HG03060 (cell line): ENCODE measurements at regions not wholly inside any gene's neighbourhood (a gene's known extent, or its start where the extent isn't known, plus 50 kb on each side); places are given as distances from the start of the nearest gene placed in this dataset.
"Not testable (repeated sequence)": the region's sequence is repeated elsewhere in the genome, so short reads cannot be mapped to it uniquely, and the experiment has no call there.

Source experiments
- ATAC-seq: cut with Tn5 transposase; IDR thresholded peaks from one replicate; pipeline ENCODE4 v1.9.1; 2021; ENCODE audit warnings: low read depth, moderate number of reproducible peaks; ENCODE audit not compliant: unreplicated experiment

DNA sequence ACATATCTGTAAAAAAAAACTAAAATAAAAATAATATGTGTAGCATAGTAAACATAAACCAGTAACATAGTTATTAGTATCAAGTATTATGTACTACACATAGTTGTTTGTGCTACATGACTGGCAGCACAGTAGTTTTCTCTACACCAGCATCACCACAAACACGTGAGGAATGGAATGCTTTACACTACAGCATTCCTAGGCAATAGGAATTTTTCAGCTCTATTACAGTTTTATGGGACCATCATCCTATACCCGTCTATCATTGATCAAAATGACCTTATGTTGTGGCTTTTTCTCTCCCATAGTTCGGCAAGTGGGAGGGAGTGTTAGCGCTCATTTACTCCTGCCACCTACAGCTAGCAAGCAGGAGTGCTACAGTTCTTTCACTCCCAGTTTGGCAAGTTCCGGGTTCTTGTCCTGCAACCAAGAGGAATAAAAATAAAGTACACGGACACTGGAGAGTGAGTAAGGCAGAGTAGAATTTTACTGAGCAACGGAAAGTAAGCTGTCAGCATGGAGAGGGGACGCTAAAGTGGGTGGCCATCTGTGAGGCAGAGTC is 196.8 kb upstream of the HSF2 start:
- ATAC-seq, result no peak

- no peak for ATAC-seq
These were observed 192.4 kb upstream of the HSF2 start for GRCh38 chr6:122207061-122207460.

- no peak for ATAC-seq
These were observed 191.7 kb upstream of the HSF2 start for GRCh38 chr6:122207794-122208193.

GRCh38 chr6:122214605-122215318 is 184.7 kb upstream of the HSF2 start:
- ATAC-seq, result no peak

- ATAC-seq, result no peak
These were observed 179.2 kb upstream of the HSF2 start for GRCh38 chr6:122220254-122220653.

- ATAC-seq, result no peak
These were observed 176.7 kb upstream of the HSF2 start for GRCh38 chr6:122222761-122223160.

DNA sequence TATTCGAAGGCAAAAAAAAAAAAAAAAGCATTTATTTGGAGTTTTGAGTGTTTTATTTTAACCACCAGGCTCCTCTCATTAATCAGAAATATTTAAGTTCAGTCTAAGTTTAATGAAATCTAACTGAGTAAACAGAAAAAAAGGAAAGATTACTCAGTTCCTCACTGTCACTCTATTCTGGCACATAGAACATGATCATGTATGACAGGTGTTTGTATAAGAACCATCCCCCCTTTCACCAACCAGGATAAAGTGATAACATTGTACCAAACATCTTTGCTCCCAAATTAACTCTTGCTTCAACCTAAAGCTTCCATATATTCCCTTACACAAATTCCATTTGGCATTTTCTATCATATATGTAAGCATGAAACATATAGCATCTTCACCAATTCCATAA is 176.2 kb upstream of the HSF2 start:
- ATAC-seq, result no peak

GRCh38 chr6:122238861-122239260 is 160.6 kb upstream of the HSF2 start:
- no peak for ATAC-seq

GRCh38 chr6:122246906-122247658 is 152.4 kb upstream of the HSF2 start:
- ATAC-seq, result no peak

- no peak for ATAC-seq
These were observed 151.3 kb upstream of the HSF2 start for GRCh38 chr6:122248001-122248669.

DNA sequence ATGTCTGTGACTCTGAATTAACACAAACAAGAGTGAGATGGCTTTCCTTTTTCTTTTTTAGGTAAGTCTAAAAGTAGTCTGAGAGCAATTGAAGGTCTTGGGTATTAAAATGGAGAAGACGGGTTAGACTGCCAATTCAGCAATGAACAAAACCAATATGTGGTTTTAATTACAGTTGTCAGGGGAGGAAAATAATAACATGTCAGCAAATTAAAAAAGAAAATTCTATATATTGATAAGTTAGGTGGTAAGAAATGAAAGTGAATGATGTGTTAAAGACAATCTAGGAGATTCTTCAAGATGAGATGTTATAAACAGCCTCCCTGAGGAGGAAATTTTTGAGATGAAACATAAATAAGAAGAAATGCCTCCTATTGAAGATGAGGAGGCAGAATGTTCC is 150.6 kb upstream of the HSF2 start:
- ATAC-seq, result no peak

DNA sequence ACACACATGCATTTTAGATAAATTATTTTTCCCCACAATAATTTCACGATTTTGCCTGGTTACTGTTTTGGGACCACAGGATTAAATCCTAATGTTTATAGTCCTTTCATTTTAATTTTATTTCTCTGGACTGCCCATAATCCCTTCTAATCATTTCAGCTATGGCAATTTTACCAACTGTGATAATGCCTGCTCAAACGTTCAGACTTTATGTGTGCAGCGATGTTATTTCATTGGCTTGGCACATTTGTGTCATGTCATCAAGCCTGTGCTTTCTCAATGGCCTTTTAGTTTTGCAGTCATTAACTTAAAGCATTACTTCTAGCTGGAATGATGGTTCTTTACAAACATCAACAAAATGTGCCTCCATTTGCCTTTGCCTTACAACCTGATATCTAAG is 140.6 kb upstream of the HSF2 start:
- no peak for ATAC-seq

- ATAC-seq, result no peak
These were observed 134.9 kb upstream of the HSF2 start for GRCh38 chr6:122264557-122264956.

DNA sequence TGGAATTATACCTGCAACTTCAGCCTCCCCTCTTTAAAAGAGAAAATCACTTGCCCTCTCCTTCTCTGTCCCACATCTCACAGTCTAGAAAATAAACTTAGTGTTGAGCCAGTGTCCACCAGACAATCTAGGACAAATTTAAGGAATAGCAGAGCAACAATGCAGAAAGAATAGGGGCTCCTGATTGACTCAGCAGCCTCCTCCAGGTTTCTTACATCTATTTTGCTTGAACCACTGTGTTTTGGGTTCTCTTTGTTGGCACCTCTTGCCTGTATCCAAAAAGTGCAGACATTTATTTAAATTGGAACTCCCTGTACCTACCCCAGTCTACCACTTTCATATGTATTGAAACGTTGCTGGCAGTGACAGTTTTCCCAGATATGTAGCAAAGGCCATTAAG is 133.7 kb upstream of the HSF2 start:
- ATAC-seq, result no peak

GRCh38 chr6:122268394-122268793 is 131.1 kb upstream of the HSF2 start:
- ATAC-seq, result no peak

DNA sequence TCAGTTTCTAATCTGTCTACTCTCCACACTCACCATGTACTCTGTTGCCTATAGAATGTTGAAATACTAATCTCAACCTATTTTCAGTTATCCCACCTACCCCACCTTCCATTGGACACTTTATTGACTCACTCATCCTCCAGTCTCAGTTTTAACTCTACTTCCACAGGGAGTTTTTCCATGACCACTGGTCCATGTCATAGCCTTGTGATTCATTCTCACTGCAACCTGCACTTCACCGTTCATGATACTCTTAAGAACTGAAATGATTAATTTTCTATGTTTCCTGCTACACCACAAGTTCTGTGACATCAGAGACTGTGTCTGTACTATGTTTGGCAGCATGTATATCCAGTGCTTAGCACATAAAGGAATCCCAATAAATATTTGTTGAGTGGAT is 122.8 kb upstream of the HSF2 start:
- no peak for ATAC-seq

DNA sequence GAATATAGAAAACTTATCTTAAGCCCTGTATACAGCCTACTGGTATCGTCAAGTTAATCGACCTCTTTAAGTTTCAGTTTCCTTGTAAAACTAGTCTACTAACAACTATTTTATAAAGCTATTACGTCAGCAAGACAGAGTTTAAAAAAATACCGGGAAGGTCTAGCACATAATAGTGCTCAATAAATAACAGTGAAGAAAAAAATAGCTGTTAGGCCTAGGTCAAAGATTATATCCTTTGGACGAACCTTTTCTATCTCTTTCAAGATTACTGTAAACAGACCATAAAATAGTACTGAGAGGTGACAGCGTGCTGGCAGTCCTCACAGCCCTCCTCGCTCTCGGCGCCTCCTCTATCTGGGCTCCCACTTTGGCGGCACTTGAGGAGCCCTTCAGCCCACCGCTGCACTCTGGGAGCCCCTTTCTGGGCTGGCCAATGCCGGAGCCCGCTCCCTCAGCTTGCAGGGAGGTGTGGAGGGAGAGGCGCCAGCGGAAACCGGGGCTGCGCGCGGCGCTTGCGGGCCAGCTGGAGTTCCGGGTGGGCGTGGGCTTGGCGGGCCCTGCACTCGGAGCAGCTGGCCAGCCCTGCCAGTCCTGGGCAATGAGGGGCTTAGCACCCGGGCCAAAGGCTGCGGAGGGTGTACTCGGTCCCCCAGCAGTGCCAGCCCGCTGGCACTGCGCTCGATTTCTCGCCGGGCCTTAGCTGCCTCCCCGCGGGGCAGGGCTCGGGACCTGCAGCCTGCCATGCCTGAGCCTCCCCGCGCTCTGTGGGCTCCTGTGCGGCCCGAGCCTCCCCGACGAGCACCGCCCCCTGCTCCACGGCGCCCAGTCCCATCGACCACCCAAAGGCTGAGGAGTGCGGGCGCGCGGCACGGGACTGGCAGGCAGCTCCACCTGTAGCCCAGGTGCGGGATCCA is 119.1 kb upstream of the HSF2 start:
- ATAC-seq, result not testable (repeated sequence)

DNA sequence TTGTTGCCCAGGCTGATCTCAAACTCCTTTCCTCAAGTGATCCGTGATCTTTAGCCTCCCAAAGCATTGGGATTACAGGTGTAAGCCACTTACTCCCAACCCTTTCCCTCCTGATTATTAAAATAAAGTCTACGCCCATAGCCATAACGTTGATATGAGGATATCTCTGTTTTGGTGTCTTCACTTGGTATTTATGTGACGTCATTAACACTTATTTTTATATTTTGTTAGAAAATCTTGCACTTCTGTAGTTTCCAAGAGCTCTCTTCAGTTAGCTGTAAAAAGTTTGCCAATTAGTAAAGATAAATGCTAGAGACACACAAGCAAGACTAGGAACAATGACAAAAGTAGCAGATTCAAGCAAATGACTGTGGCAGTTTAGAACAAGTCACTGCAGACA is 115.6 kb upstream of the HSF2 start:
- ATAC-seq, result no peak

- no peak for ATAC-seq
These were observed 114.6 kb upstream of the HSF2 start for GRCh38 chr6:122284848-122285247.

GRCh38 chr6:122285292-122285913 is 114.0 kb upstream of the HSF2 start:
- ATAC-seq, result no peak
